GM21619 (cell line): ENCODE measurements at regions not wholly inside any gene's neighbourhood (a gene's known extent, or its start where the extent isn't known, plus 50 kb on each side); places are given as distances from the start of the nearest gene placed in this dataset.
"Not testable (repeated sequence)": the region's sequence is repeated elsewhere in the genome, so short reads cannot be mapped to it uniquely, and the experiment has no call there.

Source experiments
- ATAC-seq: cut with Tn5 transposase; IDR thresholded peaks from one replicate; pipeline ENCODE4 v1.9.1; 2021; ENCODE audit not compliant: unreplicated experiment

DNA sequence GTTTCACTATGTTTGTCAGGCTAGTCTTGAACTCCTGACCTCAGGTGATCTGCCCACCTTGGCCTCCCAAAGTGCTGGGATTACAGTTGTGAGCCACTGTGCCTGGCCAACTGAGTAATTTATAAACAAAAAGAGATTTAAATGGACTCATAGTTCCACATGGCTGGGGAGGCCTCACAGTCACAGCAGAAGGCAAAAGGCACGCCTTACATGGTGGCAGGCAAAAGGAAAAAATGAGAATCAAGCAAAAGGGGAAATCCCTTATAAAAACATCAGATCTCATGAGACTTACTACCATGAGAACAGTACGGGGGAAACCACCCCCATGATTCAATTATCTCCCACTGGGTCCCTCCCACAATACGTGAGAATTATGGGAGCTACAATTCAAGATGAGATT lies 73.2 kb upstream of the TIAM1 start:
- ATAC-seq: not testable (repeated sequence)

DNA sequence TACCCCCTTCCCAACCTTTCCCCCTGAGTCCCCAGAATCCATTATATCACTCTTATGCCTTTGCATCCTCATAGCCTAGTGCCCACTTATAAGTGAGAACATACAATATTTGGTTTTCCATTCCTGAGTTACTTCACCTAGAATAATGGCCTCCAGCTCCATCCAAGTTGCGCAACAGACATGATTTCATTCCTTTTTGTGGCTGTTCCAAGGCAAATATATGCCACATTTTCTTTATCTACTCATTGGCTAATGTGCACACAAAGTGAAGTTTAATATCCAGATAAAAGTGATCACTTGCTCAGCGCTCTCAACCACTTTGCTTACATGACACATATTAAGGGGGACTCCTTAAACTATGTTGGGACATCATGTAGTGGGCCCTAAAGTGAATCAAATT lies 72.4 kb upstream of the TIAM1 start:
- no peak for ATAC-seq

DNA sequence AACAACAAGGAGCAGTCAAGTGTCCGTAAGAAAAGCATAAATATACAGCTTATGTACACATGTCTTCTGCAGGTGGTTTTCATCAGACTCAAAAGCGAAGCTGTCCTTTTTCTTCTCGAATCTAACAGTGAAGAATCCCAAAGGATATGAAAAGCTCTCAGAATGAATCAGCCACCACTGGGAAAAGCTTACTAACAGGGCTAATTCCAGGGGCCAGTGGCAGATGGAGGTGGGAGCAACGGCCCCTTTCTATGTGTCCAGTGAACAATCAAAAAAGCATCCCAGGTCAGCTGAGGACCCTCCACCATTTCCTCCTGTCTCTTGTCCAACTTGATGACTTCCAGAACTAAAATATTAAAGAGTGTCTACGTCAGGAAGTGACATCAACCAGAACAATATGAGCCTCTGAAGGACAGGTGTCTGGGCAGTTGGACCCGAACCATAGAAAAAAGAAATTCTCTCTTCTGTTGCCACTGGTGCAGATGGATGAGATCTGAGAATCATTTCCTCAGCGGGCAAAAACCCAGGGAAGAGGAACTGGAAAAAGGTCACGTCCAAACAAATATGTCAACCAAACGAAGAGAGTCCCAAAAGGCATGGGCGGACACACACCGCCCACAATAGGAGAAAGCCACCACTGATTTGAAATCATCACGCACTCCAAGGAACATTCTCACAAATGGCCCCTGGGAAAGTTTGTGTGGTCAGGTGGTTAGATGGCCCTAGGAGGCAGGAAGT lies 70.4 kb upstream of the TIAM1 start:
- ATAC-seq: no peak

DNA sequence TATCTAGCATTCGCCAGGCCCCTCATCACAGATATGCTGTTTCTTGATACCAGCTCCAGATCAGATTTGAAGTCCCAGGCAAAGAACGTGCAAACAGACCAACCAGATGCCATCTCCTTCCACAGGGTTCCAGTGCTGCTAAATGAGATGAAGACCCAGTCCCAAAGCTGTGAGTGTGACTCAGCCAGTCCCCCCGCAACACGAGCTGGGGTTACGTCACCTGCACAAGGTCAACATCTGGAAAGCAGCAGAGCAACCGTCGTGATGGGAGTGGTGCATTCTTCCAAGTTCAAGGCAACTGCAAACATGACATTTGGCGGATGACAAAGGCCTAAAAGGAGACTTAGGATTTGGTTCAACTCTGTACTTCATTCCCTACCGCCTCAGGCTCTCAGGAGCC lies 69.6 kb upstream of the TIAM1 start:
- no peak for ATAC-seq

DNA sequence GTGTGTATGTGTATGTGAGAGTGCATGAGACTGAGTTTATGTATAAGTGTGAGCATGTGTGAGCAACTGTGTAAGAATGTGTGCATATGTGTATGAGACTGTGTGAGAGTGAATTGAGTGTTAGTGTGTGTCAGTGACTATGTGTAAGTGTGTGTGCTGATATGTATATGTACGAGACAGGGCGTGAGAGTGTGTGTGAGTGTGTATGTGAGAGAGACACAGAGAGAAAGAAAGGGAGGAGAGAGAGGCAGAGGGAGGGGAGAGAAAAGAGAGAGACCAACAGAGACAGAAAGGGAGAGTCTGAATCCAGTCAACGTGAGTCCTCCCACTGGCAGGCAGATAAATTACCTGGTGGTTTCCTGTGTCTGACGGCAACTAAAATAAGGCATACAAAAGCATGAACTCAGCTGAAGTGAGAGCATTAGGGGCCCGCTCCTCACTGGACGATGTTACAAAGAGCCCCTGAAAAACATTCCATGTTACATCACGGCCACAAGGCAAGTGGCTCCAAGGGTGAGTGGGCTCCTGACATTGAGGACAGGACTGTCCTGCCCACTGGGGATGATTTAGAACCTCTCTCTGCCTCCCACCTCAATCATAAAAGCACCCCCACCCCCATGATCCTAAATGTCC lies 66.6 kb upstream of the TIAM1 start:
- no peak for ATAC-seq

DNA sequence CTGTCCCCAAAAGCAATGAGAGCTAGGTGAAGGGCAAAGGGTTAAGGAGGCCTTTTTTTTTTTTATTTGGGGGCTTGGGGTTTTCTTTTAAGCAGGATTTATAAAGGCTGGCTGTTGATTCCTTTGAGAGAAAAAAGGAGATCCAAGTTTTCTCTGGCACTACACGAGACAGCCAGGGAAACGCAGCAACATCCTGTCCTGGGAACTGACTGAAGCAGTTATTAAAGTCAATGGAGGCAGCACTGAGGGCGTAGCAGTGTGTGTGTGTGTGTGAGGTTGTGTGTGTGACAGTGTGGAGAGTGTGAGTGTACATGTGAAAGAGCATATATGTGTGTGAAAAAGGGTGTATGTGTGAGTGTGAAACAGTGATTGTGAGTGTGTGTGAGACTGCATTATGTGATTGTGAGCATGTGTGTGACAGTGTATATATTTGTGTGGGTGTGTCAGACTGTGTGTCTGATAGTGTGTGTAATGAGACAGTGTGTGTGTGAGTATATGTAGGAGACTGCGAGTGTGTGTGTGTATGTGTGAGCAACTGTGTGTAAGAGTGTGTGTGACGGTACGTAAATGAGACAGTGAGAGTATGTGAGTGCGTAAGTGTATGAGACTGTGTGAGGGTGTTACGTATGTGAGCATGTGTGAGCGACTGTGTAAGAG lies 65.9 kb upstream of the TIAM1 start:
- no peak for ATAC-seq

DNA sequence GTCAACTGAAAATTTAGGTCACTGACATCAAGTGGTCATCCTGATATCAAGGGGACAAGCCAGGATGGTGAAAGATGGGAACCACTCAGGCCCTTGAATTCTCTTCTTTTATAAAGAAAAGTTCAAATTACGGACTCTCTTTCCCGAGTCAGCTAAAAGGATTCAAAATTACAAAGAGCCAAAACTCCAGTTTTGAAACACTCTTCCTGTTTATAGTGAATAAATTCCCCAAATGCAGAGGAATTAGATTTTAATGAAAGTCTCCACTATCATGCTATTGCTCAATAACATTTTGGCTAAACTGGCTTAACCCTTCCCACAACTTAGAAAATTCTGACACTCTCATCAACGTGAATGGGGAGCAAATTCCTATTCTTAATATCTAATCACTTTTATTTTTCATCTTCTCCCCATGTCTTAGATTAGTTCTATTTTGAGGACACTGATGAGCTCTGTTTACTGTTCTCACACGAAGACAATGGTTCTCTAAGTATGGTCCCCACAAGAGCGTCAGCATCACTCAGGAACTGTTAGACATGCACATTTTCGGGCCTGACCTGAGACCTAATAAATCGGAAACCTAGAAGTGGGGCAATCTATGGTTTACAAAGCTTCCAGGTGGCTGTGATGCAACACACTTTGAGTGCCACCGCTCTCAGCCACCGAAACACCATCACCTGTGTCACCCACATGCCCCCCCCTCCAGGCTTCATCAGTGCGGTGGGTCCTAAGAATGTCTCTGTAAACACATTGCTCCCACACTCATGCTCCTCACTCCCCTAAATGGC lies 64.4 kb upstream of the TIAM1 start:
- ATAC-seq: no peak

DNA sequence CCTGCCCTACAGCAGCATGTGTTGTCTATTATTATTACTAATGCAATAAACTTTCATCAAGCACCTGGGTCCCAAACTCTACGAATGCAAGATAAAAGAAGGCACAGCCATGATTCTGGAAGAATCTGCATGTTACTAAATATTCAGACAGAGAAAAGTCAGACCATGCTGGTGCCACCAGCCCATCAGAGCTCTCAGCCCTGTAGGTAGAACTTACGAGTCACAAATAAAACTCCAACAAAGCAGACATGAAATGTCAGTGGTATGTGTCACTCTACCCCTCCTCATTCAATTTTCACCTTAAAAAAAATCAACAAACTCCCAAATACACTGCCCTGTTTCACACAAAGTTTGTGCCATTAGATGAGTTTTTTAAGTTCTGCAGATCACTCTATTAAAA lies 62.4 kb upstream of the TIAM1 start:
- no peak for ATAC-seq

DNA sequence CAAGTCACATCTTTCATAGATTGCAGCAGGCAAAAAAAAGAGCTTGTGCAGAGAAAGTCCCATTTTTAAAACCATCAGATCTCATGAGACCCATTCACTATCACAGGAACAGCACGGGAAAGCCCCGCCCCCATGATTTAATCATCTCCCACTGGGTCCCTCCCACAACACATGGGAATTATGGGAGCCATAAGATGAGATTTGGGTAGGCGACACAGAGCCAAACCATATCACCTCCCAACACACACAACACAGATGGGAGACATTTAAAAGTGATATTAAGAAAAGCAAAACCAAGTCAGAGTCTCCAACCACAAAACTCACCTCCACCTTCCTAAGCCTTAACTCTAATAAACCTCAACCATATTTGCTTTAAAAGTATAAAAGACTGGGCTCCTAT lies 61.5 kb upstream of the TIAM1 start:
- no peak for ATAC-seq

DNA sequence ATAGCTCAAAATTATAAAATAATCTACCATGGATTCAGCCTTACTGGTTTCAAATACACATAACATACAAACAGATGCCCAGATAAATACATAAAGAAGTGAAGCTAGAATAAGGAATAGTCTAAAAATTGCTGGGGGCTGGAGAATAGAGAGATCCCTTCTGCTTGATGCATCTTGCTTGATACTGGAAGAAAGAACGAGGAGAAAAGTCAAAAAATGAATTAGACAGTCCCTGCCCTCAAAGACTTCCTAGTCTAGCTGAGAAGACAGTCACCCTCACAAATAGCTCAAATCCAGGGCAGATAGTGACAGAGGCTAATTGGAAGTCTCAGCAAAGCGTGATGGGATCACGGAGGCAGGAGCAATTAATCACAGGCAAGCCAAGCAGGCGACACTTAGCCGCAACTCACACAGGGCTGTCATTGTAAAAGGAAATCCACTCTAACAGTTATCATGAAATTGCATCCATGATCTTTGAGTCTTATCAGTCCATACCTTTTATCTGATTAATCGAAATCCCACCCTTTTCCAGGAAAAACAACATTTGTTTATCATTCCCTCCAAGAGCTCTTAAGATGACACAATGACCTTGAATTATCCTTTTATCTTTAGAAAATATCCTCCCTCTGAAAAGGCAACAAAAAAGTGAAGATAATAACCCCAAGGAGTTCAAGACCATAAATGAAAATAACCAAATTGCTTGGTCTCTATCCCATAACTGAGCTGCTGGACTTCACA lies 59.7 kb upstream of the TIAM1 start:
- no peak for ATAC-seq

DNA sequence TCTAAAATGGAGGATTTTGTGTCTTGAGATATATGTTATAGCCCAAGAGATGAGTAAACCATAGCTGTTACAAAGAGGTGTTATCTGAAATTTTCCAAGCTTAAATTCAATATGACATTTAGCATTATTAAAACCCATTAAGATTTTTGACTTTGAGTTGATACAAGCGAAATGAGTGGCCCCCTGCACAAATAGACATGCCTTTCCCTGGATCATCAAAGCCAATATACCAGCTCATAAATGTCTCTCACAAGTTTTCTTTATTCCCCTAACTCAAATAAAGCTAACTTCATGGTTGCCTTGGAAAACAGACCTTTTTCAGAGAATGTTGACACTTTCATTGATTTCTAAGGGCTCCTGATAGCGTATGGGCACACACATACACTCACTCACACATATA lies 55.5 kb upstream of the TIAM1 start:
- no peak for ATAC-seq

DNA sequence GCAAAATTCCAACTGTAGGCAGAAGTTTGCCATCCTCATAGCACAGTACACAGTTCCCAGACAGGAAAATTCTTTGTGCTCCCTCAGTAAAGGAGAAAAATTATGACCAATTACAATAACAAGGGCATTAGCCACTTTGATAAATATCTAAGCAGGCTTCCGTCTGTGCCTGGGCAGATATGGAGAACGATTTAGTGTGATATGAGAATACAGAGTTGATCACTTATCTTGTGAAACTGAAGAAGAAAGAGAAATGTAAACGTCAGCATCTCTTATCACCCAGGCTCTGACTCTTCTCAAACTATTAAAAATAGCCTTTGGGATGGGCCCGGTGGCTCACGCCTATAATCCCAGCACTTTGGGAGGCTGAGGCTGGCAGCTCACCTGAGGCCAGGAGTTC lies 54.5 kb upstream of the TIAM1 start:
- no peak for ATAC-seq

DNA sequence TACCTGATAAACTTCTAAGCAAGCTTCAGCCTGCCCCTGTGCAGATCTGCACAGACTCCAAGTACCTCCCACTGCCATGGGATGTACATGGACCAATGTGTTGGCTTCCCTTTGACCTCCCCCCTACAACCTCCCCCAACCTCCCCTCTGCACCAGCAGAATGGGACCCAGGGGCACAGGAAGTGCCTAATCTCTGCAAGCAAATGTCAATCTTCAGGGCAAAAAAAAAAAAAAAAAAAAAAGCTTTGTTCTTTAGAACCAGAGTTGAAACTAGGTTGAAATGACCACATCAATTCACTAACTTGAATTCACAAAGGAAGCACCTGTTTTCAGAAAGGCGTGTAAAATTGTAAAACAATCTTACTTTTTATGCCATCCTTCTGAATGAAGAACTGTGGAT lies 53.9 kb upstream of the TIAM1 start:
- no peak for ATAC-seq

DNA sequence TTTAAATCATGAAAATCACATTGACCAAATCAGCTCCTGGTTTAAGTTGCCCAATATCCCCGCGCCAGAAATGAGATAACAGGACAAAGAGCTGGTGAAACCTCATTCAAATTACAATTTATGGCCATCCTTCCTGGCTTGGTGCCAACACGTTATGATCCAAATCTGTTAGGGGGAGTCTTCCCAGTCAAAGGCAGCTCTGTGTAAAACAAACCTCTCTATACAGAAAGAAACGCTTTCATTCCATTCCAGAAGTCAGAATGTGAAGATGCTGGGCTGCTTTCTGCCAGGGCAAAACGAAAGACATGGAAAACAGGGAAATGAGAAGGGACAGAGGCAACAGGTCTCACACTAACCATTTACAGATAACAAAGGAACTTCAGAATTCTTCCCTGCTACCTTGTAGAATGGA lies 53.5 kb upstream of the TIAM1 start:
- ATAC-seq: no peak

DNA sequence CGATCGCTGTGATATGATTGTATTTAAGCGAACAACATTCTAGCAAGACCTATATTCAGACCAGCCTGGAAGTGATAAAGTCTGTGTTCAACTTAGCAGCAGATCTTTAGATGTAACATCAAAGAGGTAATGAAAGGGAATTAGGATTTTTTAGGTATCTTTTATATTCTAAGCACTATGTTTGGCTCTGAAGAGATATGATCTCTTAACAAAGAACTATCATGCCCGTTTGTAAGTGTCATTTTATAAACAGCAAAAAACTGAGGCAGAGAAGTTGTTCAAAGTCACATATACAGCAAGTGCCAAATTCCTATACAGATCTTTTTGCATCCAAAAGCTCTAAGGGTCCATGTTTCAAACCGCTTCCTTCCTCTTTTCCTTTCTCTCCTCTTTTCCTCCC lies 53.0 kb upstream of the TIAM1 start:
- ATAC-seq: no peak

DNA sequence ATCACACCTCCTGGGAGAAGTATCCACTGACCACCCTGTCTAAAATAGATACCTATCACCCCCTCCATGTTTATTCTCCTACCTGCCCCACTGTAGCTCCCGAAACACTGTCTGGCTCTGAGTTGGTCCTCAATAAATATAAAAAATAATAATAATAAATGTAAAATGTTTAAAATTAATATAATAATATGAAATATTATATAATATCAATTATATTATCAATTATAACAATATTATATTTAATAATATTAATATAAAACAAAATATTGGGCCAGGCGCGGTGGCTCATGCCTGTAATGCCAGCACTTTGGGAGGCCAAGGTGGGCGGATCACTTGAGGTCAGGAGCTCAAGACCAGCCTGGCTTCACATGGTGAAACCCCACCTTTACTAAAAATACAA lies 52.3 kb upstream of the TIAM1 start:
- ATAC-seq: no peak

DNA sequence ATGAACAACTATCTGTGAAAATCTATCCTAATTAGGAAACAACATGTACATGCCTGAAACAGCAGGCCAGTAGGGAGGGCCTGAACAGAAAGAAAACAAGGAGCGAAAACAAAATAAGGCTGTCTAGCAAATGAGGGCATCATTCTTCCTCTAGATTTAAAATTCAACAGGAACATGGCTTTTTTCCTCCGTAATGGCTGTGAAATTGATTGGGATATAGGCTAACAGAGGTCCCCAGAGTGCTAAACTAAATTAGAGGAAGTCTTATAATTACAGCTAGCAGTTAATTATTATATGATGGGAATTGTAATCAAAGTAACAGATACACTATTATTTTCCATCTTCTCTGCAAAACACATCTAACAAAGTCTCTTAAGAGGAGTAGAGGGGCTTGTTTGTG lies 51.7 kb upstream of the TIAM1 start:
- no peak for ATAC-seq

DNA sequence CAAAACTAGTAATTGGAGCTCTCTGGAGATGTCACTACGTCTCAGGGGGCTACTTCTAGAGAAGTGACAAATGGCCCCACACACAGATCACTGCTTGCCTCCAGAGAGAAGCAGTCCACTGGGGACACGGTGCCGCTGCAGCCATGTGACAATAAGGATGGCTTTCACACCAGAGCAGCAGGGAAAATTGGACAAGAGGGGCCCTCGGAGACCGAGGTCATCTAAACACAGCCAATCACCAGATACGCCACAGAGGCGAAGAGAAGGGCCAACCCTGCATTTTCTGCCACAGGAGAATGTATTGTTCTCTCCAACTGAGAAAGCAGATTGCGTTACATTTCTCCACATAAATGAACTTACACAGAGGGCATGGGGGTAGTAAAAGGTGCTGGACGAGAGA lies 51.2 kb upstream of the TIAM1 start:
- no peak for ATAC-seq

DNA sequence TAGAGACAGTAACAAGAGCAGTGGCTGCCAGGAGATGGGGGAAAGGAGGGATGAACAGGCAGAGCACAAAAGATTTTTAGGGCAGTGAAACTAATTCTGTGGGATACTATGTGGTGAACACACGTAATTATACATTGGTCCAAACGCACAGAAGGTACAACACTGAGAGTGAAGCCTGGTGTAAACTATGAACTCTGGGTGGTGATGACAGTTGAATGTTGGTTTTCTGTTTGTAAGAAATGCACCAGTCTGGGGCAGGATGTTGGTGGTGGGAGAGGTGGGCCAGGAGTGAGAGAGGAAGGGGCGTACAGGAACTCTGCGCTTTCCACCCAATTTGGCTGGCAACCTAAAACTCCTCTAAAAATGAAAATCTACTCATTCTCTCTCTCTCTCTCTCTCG lies 50.2 kb upstream of the TIAM1 start:
- no peak for ATAC-seq
